Activated naive CD4-positive, alpha-beta T cell treated with anti-CD3 and anti-CD28 coated beads, Interleukin-2, amount 50 U/mL, for 72 hours (primary cell): ENCODE measurements at regions not wholly inside any gene's neighbourhood (a gene's known extent, or its start where the extent isn't known, plus 50 kb on each side); places are given as distances from the start of the nearest gene placed in this dataset.
A peak's percentile ranks its signal among the peaks of the same experiment; 100 is the strongest.
"Not testable (repeated sequence)": the region's sequence is repeated elsewhere in the genome, so short reads cannot be mapped to it uniquely, and the experiment has no call there.

Experiments
- ATAC-seq, 2 donors: fragments of 150-1000 bp; cut with Tn5 transposase; 2 replicates each; pipeline ENCODE4 v1.10.0; 2021; ENCODE audit warnings: mild to moderate bottlenecking in 2 of 2, moderate library complexity in 2 of 2
- DNase-seq, 2 donors: peaks; one replicate each; pipeline ENCODE4 v3.0.0; 2021 to 2022; ENCODE audit warnings: low spot score in 2 of 2
- H3K27ac Mint-ChIP-seq, 2 donors: one replicate each; pipeline ENCODE4 v1.8.0; 2022; ENCODE audit warnings: mild to moderate bottlenecking in 2 of 2, mixed read lengths in 2 of 2
- H3K36me3 Mint-ChIP-seq, 2 donors: one replicate each; pipeline ENCODE4 v1.8.0; 2022; ENCODE audit warnings: mixed read lengths in 2 of 2
- H3K9me3 Mint-ChIP-seq, 2 donors: one replicate each; pipeline ENCODE4 v1.8.0; 2022; ENCODE audit warnings: mixed read lengths in 2 of 2

DNA sequence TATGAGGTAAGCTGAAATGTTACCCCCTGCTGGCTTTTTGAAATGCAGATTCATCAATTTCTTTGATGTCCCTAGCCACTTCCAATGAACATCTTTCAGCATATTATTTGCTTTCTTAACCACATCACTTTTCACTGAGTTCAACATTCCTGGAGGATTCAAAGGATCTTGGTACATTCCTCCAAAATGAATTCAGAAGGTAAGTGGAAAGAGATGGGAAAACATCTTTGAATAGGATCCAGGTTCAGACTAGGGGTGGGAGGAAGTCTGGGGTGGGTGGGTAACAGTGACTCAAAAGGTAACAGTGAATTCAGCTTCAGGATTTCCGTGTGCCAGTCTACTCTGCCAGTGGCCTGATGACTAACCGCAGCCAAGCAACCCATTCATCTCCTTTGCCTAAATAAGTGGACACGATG, 180.7 kb downstream of the ZC3H11B start:
- DNase-seq (no peak), ATAC-seq (no peak)
- no peaks in the 10 kb centered on the region for H3K9me3 Mint-ChIP-seq
- no peaks in the 10 kb centered on the region for H3K36me3 Mint-ChIP-seq
- H3K27ac Mint-ChIP-seq: no peak overlapping the region

GRCh38 chr1:219430419-219430818, 182.5 kb downstream of the ZC3H11B start:
- ATAC-seq (peak in 1 of 2 donors; percentile 54), DNase-seq (no peak)
- Mint-ChIP-seq H3K27ac (no peak overlapping the region), H3K9me3 (no peaks in the 10 kb centered on the region), H3K36me3 (no peaks in the 10 kb centered on the region)

GRCh38 chr1:219428651-219429050, 184.3 kb downstream of the ZC3H11B start:
- Mint-ChIP-seq H3K27ac (no peak overlapping the region), H3K36me3 (no peaks in the 10 kb centered on the region), H3K9me3 (no peaks in the 10 kb centered on the region)
- DNase-seq (no peak), ATAC-seq (no peak)

DNA sequence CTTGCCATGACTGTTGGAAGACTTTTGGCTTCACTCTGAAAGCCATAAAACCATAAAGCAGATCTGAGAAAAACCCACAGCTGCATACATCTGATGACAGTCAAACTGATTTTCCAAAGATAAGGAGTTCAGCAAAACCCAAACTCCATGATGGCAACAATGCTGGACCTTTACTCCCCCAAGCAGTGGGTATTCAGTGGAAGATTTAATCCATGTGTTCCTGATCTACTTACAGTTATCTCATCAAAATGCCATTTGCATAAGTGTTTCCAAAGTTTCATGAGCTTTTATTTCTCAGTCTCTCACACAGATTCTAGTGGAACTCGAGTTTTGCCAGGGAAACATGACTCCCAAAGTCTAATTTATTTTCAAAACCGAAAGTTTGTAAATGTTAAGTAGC, 184.9 kb downstream of the ZC3H11B start:
- Mint-ChIP-seq H3K9me3 (no peaks in the 10 kb centered on the region), H3K27ac (no peak overlapping the region), H3K36me3 (no peaks in the 10 kb centered on the region)
- ATAC-seq (no peak), DNase-seq (no peak)

DNA sequence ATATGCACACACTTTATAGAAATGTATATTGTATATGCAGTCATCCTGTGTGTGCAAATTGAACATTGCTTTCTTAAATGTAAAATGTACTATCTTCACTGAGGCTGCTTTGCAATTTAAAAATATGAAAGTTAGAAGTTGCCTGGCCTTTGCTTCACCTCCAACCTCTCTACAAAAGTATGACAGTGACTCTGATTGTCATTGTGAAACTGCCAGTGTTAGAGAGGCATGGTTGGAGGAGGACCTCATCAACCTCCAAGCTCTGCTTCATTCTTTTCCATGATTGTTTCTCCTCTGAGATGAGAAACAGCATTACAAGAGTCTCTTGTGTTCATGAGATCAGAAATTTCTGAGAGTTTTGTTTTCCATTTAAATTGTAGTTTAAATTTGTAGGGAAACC, 185.5 kb downstream of the ZC3H11B start:
- Mint-ChIP-seq H3K9me3 (no peaks in the 10 kb centered on the region), H3K36me3 (no peaks in the 10 kb centered on the region), H3K27ac (no peak overlapping the region)
- ATAC-seq: peak in 1 of 2 donors; percentile 38
- DNase-seq: no peak

GRCh38 chr1:219422811-219423598, 189.9 kb downstream of the ZC3H11B start:
- ATAC-seq (peak; percentile 47 to 83), DNase-seq (no peak)
- no peak overlapping the region for H3K27ac Mint-ChIP-seq
- no peaks in the 10 kb centered on the region for H3K9me3 Mint-ChIP-seq
- no peaks in the 10 kb centered on the region for H3K36me3 Mint-ChIP-seq

DNA sequence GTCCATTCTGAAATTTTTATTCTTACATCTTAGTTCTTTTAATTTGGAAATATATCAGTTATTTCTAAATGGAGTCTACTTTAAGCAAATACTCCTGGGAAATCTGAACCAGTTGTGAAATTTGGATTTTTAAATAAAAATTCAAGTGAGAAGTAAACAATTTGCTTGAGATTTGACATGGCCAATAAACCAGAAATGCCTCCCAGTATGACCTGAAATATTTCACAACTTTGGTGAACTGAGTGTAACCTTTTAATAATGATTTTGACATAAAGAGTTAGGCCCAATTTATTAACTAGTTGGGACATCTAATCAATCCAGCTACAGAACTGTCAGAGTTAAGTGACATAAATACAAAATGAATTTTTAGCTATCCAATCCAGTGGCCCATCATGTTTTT, 192.0 kb downstream of the ZC3H11B start:
- Mint-ChIP-seq H3K9me3 (no peaks in the 10 kb centered on the region), H3K36me3 (no peaks in the 10 kb centered on the region), H3K27ac (no peak overlapping the region)
- no peak for DNase-seq
- ATAC-seq: no peak

DNA sequence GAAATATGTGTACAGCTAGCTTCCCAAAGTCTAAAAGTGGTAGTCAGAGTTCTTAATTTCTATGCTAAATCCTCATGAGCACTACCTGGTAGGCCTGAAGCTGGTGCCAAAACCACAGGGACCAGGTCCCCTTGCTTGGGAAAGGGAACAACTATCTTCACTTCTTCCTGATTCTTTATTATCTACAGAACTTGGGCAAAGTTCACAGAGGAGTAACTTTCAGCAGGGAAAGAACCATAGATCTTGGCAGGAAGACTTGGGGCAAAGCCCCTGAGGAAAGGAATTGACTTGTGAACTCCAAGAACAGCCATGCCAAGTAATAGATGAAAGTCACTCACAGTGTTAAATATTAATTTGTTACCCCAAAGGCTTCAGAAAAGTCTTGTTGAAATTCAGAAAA, 193.0 kb downstream of the ZC3H11B start:
- no peak for ATAC-seq
- H3K27ac Mint-ChIP-seq: no peak overlapping the region
- no peak for DNase-seq
- H3K36me3 Mint-ChIP-seq: no peaks in the 10 kb centered on the region
- H3K9me3 Mint-ChIP-seq: no peaks in the 10 kb centered on the region

DNA sequence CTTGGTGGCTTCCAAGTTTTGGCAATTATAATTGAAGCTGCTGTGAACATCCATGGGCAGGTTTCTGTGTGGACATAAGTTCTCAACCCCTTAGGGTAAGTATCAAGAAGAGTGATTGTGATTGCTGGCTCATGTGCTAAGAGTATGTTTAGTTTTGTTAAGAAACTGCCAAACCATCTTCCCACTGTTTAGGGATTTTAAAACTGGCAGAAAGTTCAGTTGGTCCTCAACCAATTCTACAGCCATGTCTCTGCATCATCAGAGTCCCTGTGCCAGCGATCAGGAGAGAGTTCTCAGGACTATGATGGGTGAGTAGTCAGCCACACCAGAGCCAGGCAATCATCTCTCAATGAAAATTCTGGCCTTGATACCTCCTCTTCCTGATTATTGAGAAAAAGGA, 193.8 kb downstream of the ZC3H11B start:
- H3K27ac Mint-ChIP-seq: no peak overlapping the region
- ATAC-seq (no peak), DNase-seq (no peak)
- H3K36me3 Mint-ChIP-seq: no peaks in the 10 kb centered on the region
- H3K9me3 Mint-ChIP-seq: no peaks in the 10 kb centered on the region

DNA sequence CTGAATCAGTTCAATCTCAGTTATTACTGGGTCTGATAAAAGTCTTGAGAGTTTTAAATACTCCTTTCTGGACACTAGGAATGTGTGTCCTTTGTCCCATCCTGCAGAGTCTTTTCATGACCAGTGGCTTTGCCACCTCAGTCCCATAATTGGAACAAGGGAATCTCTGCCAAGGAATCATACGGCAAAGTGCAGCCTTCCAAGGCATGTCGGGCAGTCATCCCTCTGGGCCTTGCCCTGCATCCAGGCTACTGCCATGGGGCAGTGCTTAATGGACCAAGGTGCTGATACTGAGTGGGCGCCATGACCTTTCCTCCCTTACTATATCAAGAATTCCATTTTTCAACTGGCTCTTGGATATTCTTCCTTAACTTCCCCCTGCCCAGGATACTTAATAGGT, 195.3 kb downstream of the ZC3H11B start:
- DNase-seq (no peak), ATAC-seq (no peak)
- Mint-ChIP-seq H3K9me3 (no peaks in the 10 kb centered on the region), H3K27ac (no peak overlapping the region), H3K36me3 (no peaks in the 10 kb centered on the region)

DNA sequence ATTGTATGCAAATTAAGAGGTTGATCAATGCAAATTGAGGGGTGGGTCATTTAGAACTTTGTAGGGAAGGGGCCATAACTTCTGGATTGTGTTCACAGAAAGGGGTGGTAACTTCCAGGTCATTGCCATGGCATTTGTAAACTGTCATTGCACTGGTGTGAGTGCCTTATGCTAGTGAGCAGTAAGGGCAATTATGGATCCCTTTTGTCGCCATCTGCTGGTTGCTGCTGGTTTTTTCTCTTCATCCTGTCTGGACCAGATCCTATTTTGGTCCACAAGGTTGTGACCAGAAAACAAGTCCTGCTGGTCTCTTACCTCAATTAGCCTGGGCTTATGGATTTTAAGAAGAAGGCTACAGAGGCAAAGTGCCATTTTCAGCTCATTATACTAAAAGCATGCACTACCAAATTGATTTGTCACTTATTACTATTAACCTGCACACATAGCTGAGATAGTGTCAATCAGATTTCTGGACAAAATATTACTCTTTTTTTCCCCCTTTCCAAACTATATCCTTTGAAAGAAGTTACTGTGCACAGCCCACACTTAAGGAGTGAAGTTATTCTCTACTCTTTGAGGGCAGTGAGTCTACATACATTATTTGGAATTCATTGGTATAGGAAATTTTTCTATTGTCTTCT, 196.2 kb downstream of the ZC3H11B start:
- no peaks in the 10 kb centered on the region for H3K9me3 Mint-ChIP-seq
- peak; percentile 49 to 76 for ATAC-seq
- H3K27ac Mint-ChIP-seq: no peak overlapping the region
- H3K36me3 Mint-ChIP-seq: no peaks in the 10 kb centered on the region
- DNase-seq: peak in 1 of 2 donors; percentile 64

- no peak for ATAC-seq
- Mint-ChIP-seq H3K36me3 (no peaks in the 10 kb centered on the region), H3K9me3 (no peaks in the 10 kb centered on the region), H3K27ac (no peak overlapping the region)
- DNase-seq: no peak
These were observed 197.0 kb downstream of the ZC3H11B start for GRCh38 chr1:219415915-219416314.

- no peak for ATAC-seq
- Mint-ChIP-seq H3K27ac (no peak overlapping the region), H3K36me3 (no peaks in the 10 kb centered on the region), H3K9me3 (no peaks in the 10 kb centered on the region)
- DNase-seq: no peak
These were observed 197.5 kb downstream of the ZC3H11B start for GRCh38 chr1:219415433-219415832.

- ATAC-seq (no peak), DNase-seq (no peak)
- Mint-ChIP-seq H3K36me3 (no peaks in the 10 kb centered on the region), H3K27ac (no peak overlapping the region), H3K9me3 (no peaks in the 10 kb centered on the region)
These were observed 198.7 kb downstream of the ZC3H11B start for GRCh38 chr1:219414250-219414649.

DNA sequence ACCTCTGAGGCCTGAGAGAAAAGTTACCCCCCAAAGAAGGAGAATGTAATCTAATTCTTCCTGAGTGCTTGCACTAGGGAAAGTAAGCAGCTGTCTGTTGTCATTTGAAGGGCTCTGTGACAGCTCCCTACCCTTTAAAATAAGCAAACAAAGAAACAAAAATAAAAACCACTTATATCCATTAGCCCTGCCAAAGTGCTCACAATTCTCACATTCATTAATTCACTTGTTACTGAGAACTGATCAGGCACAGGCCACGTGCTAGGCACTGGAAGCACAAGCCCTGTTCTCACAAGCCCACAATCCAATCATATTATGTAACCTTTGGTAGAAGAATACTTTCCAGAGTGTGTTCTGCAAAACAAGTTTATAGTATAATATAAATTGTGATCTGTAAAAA, 199.4 kb downstream of the ZC3H11B start:
- no peaks in the 10 kb centered on the region for H3K36me3 Mint-ChIP-seq
- no peak for ATAC-seq

GRCh38 chr1:219412772-219413171, 200.1 kb downstream of the ZC3H11B start:
- ATAC-seq (no peak), DNase-seq (no peak)
- H3K9me3 Mint-ChIP-seq: no peaks in the 10 kb centered on the region
- no peak overlapping the region for H3K27ac Mint-ChIP-seq
- H3K36me3 Mint-ChIP-seq: no peaks in the 10 kb centered on the region

More for the DNA sequence above, 199.4 kb downstream of the ZC3H11B start:
- DNase-seq: no peak
- Mint-ChIP-seq H3K27ac (no peak overlapping the region), H3K9me3 (no peaks in the 10 kb centered on the region)

GRCh38 chr1:219410721-219411120, 202.2 kb downstream of the ZC3H11B start:
- H3K9me3 Mint-ChIP-seq, DNase-seq, H3K36me3 Mint-ChIP-seq, H3K27ac Mint-ChIP-seq, ATAC-seq: not testable (repeated sequence)
